Activated CD8-positive, alpha-beta memory T cell treated with anti-CD3 and anti-CD28 coated beads, Interleukin-2, amount 50 U/mL, for 1 hour (primary cell): ENCODE measurements at regions not wholly inside any gene's neighbourhood (a gene's known extent, or its start where the extent isn't known, plus 50 kb on each side); places are given as distances from the start of the nearest gene placed in this dataset.

ENCODE experiments used
- DNase-seq: peaks from one replicate; pipeline ENCODE4 v3.0.0-alpha.2; 2020; ENCODE audit errors: extremely low read depth

GRCh38 chr22:47655930-47656329 is 893.5 kb downstream of the TBC1D22A start:
- DNase-seq = no peak

GRCh38 chr22:47654922-47655491 is 892.6 kb downstream of the TBC1D22A start:
- no peak for DNase-seq

DNA sequence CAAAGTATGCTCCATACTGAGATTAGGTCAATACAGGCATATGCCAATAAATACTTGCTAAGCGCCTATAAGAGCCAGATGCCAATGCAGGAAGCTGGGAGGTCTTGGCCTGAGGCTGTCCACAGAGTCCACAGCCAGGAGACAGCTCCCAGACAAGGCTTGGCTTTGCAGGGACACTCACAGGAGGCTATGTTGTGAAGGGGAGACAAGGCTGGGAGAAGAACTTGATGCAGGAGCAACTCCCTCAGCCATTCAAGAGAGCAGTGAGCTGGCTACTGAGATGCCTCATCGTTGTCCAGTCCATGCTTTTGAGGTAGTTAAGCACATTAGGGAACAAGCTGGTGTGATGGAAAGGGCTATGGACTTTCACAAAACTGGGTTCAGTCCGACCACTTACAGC is 891.5 kb downstream of the TBC1D22A start:
- no peak for DNase-seq

- no peak for DNase-seq
Observed at GRCh38 chr22:47651216-47651987, 889.0 kb downstream of the TBC1D22A start.

DNA sequence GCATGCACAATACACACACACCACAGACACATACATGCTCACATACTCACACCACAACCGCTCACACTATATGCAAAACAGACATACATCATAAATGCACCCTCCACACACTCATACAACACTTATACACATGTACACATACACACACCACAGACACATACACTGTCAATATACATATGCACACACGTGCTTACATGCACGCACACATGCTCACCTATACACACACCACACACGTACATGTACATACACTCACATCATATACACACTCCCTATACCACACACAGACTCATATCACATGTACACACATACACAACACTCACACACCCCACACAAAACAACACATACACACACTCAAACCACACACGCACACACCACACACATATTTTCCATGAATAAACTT is 885.3 kb downstream of the TBC1D22A start:
- DNase-seq = no peak

- DNase-seq = no peak
Observed at GRCh38 chr22:47647181-47647580, 884.7 kb downstream of the TBC1D22A start.

DNA sequence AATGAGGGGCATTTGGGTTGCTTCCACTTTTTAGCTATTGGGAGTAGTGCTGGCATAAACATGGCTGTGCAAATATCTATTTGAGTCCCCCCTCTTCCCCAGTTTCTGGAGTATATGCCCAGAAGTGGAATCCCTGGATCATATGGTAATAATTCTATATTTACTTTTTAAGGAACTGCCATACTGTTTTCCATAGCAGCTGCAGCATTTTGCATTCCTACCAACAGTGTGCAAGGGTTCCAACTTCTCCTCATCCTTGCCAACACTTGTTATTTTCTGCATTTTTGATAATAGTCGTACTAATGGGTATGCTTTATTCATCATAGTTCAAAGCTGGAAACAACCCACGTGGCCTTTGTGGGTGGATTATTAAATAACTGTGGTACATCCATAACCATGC is 883.5 kb downstream of the TBC1D22A start:
- DNase-seq = no peak

DNA sequence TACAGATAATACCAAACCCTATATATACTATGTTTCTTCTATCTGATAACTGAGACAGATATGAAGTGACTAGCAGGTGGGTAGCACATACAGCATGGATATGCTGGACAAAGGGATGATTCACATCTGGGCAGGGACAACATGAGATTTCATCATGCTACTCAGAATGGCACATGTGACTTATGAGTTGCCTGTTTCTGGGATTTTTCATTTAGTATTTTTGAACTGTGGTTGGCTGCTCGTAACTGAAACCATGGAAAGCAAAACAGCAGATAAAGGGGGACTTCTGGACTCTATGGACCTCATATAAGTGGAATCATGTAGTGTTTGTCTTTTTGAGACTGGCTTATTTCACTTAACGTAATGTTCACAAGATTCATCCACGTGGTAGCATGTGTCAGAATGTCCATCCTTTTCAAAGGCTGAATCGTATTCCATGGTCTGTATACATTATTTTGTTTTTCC is 883.0 kb downstream of the TBC1D22A start:
- DNase-seq = no peak

GRCh38 chr22:47634347-47634746 is 871.9 kb downstream of the TBC1D22A start:
- no peak for DNase-seq

DNA sequence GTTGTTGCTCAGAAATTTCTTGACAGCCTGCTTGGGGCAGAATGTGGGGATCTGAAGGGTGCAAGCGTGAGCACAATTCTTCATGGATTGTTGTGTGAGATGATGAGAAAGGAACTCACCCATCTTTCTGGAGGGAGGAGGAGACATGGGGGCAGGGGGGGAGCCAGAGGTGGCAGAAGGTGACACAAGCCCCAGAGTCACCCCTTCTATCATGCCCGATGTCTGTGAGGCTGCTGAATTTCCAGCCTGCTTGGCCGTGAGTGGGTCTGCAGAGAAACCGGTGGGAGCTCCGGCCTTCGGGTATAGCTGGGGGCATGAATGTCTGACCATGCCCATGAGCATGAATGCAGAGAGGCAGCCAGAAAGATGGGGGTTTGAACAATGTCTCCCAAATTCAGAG is 870.7 kb downstream of the TBC1D22A start:
- no peak for DNase-seq

- DNase-seq = no peak
Observed at GRCh38 chr22:47632701-47633100, 870.3 kb downstream of the TBC1D22A start.

GRCh38 chr22:47631571-47632102 is 869.2 kb downstream of the TBC1D22A start:
- no peak for DNase-seq

GRCh38 chr22:47630741-47631534 is 868.5 kb downstream of the TBC1D22A start:
- DNase-seq = no peak

DNA sequence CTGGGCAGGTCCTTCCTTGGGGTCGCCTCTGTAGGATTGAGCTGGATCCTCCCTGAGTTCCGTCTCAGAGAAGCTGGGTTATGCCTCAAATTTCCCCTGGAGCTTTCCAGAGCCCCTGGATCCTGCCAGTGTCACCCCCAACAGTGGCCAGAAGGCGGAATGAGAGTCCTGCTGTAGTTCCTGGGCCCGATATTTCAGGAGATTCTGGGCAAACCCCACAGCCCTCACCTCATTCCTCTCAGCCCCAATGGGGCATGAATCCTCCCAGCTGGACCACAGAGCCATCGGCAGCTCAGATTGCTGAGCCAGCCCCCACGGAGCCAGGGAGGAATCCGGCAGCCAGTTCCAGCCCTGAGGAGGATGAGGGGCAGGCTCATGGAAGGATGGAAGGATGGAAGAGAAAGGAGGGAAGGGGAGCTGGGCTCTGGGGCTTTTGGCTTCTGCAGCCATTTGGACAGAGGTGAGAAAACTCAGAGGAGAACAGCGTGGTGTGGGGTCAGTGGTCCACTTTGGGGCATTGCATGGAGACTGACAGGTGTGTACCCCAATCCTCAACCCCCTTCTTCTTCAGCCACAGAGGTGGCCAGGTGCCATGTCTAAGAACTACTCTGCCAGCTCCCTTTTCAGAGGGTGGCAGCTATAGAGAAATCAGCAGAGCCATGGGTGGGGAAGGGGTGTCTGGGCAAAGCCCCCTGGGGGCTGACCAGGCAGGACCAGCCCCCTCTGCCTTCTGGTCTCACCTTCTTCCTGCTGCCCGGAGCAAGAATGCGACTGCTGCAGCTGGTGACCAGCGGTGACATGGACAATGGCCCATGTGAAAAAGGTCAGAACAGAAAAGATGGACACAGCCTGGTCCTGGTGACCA is 867.6 kb downstream of the TBC1D22A start:
- DNase-seq = no peak

- DNase-seq = no peak
Observed at GRCh38 chr22:47629273-47629711, 866.8 kb downstream of the TBC1D22A start.

- no peak for DNase-seq
Observed at GRCh38 chr22:47628477-47629272, 866.2 kb downstream of the TBC1D22A start.

GRCh38 chr22:47627556-47628253 is 865.3 kb downstream of the TBC1D22A start:
- no peak for DNase-seq

- DNase-seq = no peak
Observed at GRCh38 chr22:47626428-47627390, 864.3 kb downstream of the TBC1D22A start.
